ENCODE measurements at regions not wholly inside any gene's neighbourhood (a gene's known extent, or its start where the extent isn't known, plus 50 kb on each side); places are given as distances from the start of the nearest gene placed in this dataset.

- TF ChIP-seq, protein P1, sequence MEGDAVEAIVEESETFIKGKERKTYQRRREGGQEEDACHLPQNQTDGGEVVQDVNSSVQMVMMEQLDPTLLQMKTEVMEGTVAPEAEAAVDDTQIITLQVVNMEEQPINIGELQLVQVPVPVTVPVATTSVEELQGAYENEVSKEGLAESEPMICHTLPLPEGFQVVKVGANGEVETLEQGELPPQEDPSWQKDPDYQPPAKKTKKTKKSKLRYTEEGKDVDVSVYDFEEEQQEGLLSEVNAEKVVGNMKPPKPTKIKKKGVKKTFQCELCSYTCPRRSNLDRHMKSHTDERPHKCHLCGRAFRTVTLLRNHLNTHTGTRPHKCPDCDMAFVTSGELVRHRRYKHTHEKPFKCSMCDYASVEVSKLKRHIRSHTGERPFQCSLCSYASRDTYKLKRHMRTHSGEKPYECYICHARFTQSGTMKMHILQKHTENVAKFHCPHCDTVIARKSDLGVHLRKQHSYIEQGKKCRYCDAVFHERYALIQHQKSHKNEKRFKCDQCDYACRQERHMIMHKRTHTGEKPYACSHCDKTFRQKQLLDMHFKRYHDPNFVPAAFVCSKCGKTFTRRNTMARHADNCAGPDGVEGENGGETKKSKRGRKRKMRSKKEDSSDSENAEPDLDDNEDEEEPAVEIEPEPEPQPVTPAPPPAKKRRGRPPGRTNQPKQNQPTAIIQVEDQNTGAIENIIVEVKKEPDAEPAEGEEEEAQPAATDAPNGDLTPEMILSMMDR (IDR thresholded peaks at IDR 0.05; ENCODE audit: low read depth, low read length, missing input control): peak; percentile 34
- no peak for TF ChIP-seq JUND (IDR thresholded peaks at IDR 0.05)
- no peak for TF ChIP-seq SP1 (IDR thresholded peaks at IDR 0.05)
- no peak for TF ChIP-seq MAX (IDR thresholded peaks at IDR 0.05)
- TF ChIP-seq GABPA (IDR thresholded peaks at IDR 0.05 in 1 of 2, conservative IDR thresholded peaks at IDR 0.05 in 1 of 2): no peak
- no peak for TF ChIP-seq NR2F2 (IDR thresholded peaks at IDR 0.05)
- peak; percentile 77 to 81 for TF ChIP-seq RAD21 (IDR thresholded peaks at IDR 0.05)
- no peak for TF ChIP-seq FOXA1 (IDR thresholded peaks at IDR 0.05)
- TF ChIP-seq ZBTB33 (IDR thresholded peaks at IDR 0.05): no peak
- no peak for TF ChIP-seq YY1 (IDR thresholded peaks at IDR 0.05)
- TF ChIP-seq, protein P2, sequence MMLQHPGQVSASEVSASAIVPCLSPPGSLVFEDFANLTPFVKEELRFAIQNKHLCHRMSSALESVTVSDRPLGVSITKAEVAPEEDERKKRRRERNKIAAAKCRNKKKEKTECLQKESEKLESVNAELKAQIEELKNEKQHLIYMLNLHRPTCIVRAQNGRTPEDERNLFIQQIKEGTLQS (IDR thresholded peaks at IDR 0.05): no peak
- no peak for TF ChIP-seq EGR1 (IDR thresholded peaks at IDR 0.05; ENCODE audit: low read depth in 2 of 2)
These were observed 273.7 kb upstream of the KYNU start for GRCh38 chr2:142603759-142604158.
